ENCODE measurements at regions not wholly inside any gene's neighbourhood (a gene's known extent, or its start where the extent isn't known, plus 50 kb on each side); places are given as distances from the start of the nearest gene placed in this dataset.

DNA sequence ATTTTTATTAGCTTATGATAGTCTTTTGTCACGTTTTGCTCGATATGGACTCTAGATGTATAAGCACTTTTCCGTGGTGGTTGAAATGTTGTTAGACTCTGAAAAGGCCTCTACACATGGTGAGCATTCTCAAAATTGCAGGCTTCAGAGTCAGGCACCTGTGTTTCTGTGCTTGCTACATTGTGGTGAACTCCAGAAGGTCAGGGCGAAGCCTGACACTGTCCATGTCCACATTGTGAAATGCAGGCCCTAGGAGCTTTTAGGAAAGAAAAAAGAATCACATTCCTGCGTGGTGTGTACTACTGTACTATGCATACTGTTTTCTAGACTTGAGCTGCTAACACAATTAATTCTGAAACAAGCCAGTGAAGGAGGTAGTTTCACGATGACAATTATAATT is 86.3 kb downstream of the HS3ST1 start:
- no peak for DNase-seq

DNA sequence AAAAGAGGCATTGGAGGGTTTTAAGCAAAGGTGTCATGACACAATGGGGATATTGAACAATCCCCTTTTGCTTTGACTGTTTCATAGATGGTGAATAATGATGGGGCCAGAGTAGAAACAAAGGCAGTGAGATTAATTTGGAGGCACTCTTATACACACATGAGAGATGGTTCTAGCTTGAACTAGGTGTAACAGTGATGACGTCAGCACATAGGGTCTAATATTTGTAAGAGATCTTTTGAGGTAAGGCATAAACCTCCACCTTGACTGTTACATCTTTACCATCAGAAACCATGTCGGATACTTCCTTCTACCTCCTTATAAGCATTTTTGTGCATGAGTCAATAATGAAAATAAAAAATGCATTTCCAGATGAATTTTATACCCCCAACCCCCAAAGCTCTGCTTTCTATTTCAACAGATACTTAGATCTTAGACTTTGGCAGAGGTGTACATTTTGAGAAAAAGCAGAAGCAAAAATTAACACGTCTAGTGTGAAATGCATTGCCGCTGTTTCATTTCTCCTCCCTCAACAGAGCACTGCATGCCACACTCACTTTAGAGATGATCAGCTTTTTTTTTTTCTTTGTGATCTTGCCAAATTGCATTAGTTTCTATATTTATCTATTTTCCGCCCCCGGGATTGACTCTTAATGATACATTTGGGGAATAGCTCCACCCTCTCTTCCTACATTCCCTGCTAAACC is 87.2 kb downstream of the HS3ST1 start:
- no peak for DNase-seq

DNA sequence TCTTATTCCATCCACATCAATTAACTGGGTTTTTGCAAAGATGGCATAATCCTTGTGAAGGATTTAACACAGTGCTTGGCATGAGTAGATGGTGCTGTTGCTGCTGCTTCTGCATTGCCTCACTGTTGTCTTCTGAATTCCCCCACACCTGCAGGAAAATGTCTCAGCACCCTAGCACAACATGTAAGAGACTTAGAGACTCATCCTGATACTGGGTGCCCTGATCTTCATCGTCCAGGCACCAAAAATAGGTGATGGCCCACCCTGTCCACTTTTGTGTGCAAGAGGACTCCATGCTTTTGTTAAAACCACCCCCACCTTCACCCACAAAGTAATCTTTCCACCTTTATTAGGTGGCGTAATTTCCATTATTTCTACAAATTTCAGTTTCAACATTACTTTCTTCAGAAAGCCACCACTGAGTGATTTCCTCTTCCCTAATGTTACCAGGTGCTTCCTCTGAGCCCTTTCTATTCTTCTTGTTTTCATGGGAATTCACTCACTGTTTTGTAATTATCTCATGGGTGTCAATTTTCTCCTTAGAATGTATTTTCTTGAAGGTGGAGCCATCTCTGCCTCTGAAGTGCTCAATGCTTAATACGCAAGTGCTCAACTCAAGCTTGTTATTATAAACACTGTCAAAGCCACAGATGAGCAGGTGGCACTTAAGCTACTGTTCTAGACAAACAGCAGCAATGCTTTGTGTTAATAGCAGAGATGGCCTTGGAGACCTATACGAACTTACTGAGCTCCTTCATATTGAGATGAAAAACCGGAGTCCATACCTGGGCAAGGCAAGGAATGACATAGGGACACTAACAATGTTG is 89.5 kb downstream of the HS3ST1 start:
- DNase-seq = no peak

DNA sequence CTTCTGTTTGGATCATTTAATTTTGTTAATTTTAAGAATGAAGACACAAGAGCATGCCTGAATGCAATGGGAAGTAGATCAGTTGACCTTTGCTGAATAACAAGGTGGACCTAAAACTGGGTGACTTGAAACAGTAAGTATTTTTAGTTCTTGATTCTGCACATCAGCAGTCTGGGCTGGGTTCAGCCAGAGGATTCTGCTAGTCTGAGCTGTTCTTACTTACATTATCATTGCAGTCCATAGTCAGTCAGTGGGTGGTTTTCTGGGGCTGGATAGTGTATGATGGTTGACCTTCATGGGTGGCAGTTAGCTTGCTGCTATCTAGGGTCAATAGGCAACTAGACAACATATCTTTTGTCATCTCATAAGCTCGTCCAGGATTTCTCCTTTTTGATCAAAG is 91.4 kb downstream of the HS3ST1 start:
- no peak for DNase-seq

DNA sequence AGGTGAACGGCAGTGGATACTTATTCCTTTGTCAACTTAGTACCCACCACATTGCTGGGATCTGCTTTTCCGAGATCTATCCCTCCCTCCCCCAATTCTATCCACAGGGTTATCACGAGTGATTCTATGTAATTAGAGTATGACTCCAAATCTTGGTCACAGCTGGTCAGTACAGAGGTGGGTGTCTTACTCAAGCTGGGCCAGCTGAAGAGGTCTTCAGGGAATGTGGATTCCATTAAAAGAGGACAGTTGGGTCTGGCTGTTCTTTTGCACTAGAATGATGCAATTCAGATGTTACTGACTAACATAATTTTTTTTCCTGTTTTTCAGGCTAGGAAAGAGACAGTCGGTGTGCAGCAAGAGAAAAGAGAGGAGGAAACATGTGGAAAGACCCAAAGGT is 92.3 kb downstream of the HS3ST1 start:
- no peak for DNase-seq

DNA sequence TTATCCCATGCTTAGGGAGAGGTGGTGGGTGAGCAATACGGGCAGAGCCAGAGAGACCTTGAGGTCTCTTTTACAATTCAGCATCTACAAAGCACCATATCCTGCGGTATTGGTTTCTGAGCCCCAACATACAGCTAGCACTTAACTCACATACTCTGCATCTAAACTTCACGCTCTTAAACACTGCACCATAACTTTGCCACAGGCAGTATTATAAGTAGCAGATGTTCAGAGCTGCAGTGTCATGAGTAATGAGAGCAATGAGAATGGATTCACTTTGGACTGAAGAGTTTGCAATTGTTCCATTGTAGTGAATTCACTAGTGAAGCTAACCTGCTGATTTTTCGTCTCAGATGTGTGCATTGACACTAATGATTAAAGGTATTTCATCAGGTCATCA is 93.8 kb downstream of the HS3ST1 start:
- DNase-seq = no peak

DNA sequence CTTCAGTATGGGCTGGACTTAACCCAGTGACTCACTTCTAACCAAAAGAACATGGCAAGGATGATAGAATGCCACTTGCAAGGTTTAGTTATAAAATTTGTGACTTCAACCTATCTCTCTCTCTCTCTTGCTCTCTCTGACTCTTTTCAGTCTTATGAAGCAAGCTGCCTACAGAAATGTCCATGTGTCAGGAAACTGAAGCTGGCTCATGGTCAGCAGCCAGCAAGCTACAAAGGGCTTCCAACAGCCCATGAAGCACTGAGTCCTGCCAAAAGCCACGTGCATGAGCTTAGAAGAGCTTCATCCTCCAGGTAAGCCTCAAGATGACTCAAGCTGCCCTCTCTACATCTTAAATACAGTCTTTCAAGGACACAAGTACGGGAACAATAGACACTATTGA is 100.3 kb downstream of the HS3ST1 start:
- DNase-seq = no peak

DNA sequence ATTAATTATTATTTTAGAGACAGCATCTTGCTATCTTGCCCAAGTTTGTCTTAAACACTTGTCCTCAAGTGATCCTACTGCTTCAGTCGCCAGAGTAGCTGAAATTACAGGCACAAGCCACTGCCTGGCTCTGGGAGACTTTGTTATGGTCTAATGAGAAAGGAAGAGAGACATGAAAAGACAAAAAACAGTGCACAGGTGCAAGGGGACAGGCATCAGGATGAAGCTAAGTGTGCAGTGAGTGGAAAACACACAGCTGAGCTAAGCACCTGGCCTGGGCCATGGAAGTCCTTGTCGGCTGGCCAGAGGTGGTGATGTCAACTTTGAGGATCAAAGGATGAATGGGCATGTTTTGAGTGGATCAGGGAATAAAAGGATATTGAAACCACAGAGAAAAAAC is 102.7 kb downstream of the HS3ST1 start:
- DNase-seq = no peak

DNA sequence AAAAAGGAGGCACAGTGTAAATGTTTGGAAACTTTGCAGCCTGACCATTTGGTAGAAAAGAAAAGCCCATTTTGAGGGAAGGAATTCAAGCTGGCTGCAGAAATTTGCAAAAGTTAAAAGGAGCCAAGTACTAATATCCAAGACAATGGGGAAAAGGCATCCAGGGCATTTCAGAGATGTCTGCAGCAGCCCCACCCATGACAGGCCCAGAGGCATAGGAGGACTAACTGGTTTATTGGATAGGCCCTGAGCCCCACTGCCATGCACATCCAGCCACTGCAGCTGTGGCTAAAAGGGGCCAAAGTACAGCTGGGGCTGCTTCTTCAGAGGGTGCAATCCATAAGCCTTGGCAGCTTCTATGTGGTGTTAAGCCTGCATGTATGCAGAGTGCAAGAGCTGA is 104.9 kb downstream of the HS3ST1 start:
- no peak for DNase-seq

DNA sequence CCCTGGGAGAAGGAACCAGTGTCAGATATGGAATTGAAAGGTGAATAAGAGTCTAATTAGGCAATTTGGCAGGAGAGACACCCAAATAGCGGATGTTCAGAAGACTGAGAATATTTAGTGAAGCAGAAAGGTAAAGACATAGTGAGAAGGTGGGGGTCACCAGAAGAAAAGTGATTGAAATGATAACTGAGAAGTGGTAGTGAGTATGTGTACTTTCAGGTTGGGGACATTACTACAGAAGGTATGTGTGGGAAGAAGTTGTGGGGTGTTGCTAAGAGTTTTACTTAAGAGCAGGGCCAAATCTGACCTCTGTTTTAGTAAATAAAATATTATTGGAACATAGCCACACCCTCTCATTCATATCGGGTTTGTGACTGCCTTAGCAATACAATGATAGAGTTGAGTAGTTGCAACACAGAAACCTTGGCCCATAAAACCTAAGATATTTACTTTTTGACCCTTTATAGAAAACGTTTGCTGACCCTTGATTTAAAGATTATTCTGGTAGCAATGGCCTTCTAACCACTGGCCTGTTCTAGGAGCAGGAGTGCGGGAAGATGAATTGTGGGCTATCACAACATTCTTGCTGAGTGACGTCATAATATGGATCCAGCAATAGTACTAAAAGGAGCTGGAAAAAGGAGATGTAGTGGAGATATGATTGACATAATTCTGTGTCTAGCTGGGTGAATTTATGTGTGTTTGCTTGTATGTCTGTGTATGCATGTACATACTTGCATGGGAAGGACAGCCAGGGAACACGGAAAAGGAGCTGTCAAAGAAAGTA is 115.3 kb downstream of the HS3ST1 start:
- no peak for DNase-seq

DNA sequence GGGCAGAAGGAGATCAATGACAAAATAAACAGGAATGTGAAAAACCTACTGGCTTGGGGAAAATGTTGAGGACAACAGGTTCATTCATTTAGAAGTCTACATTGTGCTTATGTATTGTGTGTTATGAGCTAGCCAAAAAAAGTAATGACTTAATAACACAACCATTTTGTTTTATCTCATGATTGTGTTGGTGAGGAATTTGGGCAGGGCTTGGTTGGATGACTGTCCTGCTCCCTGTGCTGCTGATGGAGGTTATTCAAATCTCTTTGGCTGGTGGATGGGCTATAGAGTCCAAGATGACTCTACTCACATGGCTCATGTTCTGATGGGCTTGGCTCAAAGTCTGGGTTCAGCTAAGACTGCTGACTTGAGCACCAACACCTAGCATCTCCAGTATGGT is 116.3 kb downstream of the HS3ST1 start:
- DNase-seq = no peak

DNA sequence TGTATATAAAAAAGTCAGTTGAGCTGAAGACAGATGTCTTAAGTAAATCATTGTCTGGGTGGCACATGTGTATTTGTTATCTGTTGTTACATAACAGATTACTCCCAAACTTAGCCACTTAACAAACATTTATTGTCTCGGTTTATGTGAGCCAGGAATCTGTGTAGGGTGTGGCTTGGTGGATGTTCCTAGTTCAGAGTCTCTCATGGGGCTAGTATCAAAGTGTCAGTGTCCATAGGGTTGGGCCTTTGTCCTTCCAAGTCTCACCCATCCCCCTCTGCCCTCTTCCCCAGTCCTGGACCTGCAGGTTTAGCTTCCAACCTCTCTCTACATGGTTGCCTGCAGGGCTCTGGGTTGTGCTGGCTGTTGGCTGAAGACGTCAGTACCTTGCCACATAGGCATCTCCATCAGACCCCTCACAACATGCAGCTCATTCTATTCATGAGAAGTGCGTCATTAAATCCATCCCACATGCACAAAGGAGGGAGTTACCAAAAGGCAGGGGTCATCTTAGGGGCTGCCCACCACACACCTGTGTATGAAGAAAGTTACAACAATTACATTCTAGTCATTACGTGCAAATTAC is 127.5 kb downstream of the HS3ST1 start:
- DNase-seq = no peak

DNA sequence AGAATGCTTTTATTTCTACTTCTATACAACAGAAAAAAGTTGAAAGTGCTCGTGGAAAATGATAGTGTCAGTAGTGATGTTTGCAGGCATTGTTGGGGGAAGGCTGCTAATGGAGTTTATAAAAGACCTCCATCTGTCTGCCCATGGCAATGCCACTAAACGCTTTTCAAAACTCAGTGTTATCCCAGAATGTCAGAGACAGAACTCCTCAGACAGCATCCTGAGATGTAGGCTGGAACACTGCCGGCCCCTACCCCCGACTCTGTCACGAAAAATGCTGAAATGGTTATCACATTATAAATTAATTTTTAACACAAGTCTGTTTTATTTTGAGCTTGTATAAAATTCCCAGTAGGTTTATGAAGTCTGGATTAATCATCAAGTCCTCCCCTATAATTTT is 128.9 kb downstream of the HS3ST1 start:
- DNase-seq = no peak

DNA sequence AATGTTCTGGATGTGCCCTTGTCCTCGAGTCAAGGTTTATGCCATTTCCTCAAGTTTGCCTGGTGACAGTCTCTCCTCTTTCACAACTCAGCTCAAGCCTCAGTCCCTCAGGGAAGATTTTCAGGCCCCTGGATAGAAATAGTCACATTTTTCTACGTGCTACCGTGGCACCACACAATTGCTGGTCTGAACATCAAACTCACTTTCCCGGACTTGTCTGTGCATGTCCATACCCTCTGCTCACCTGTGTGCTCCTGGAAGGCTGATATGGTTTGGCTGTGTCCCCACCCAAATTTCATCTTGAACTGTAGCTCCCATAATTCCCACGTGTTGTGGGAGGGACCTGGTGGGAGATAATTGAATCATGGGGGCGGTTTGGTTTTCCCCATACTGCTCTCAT is 129.7 kb downstream of the HS3ST1 start:
- DNase-seq = no peak

DNA sequence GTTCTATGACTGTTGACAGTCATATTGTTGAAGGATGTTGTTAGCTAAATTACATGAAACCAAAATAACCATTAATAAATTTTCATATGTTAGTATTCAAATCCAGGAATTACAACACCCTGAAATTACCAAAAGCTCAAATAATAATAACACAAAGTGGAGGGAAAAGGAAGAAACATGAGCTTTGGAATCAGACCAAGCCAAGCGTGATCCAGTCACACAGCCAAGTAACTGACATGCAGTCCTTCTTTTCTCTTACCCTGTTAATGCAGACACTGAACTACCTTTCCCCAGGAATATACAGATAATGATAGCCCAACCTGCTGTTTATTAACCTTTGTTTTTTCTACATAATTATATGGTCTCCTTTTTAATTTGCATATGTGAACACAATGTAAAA is 130.2 kb downstream of the HS3ST1 start:
- no peak for DNase-seq

DNA sequence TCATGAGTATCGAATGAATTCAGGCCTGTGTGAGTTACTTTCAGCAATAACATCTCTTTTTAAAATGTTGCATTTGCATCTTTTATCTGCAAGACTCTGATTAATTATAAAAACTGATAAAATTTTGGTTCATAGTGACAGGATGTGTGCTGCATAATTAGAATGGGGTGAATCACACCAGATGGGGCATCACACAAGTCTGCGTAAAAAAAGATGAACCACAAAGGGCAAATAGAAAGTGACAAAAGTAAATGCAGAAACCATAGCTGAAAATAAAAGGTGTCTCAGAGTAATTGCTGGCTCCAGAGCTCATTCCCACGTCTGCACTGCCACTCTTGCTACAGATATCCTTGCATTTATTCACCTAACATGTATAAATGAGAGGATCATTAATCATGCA is 131.1 kb downstream of the HS3ST1 start:
- peak in 1 of 56 donors; percentile 1 for DNase-seq

DNA sequence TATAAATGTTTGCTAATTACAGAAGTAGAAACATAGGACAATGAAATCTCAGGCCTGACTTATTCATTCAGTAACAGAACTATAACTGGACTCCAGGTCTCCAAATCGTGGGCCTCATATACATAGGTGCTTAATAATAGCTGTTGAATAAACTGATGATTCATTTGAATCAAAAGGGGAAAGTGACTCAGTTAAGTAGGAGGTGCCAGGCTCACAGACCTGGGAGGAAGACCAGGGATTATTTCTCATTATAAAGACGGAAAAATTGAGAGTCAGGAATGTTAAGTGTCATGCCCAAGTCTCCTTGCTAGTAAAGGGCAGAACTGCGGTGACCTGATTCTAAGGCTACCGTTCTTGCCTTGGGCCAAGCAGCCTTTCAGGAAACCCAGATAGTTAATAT is 131.5 kb downstream of the HS3ST1 start:
- DNase-seq = peak in 4 of 56 donors; percentile 2 to 19 (median 6)

DNA sequence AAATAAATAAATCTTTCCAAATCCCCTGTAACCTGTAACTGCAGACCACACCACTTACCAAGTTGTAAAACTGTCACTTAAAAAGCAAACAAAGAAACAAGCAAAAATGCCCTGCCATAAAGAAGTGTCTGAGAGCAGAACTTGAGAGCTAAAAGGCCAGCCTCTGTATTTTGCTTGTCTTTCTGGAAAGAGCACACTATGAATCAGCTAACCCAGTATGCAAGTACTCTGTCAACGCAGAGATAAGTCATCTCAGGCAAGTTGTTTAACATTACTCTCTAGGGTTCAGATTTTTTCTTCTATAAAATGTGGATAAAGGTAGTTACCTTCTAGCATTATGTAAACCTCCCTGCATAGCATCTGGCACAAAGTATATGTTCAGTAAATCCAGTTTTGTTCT is 134.8 kb downstream of the HS3ST1 start:
- DNase-seq = no peak

DNA sequence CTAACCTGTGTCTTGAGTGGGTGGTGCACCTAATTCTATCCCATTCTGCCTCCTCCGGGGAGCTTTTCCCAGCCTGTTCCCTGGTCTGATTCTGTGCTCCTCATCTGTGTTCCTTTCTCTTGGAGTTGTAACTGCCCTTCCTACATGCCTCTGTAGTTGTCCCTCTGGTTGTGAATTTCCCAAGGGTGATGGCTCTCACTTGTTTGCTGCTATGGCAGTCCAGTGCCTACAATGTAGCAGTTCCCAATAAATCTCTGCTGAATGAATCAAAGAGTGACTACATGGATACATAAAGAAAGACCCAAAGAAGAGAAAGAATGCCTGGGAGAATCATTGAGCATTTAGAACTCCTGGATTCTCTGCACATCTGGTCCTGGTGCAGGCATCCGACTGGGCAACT is 141.6 kb downstream of the HS3ST1 start:
- DNase-seq = no peak

DNA sequence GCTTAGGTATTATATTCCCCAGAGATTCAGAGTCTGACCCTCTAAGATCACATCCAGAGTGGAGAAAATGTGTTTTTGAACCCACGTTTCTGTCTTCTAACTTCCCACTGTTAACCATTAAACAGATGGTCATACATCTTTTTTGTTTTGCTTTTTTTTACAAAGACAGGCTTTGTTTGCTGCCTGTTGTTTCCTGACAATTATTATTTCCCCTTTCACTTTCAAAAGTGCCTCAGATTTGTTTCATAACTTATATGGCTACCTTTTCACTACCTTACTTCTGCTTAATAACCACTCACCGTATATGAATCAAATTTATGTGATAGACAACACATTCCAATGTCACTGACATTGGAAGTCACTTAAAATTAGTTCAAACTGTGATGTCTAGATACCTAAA is 142.2 kb downstream of the HS3ST1 start:
- no peak for DNase-seq

DNA sequence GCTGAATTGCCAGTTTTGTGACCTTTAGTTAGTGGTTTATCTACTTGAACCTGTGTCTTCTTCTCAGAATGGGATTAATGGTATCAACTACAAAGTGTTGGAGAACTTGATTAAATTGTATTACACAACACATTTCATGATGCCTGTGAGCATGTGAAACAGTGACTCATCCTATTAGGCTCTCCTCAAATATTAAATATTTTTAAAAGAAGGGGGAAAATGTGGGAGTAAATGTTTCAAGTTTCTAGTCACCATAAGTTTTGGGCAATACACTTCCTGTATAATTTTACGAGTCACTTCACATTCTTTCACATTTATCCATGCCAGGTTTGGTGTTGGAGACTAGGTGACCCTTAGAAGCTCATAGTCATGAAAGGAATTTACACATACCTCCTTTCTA is 147.0 kb downstream of the HS3ST1 start:
- no peak for DNase-seq

DNA sequence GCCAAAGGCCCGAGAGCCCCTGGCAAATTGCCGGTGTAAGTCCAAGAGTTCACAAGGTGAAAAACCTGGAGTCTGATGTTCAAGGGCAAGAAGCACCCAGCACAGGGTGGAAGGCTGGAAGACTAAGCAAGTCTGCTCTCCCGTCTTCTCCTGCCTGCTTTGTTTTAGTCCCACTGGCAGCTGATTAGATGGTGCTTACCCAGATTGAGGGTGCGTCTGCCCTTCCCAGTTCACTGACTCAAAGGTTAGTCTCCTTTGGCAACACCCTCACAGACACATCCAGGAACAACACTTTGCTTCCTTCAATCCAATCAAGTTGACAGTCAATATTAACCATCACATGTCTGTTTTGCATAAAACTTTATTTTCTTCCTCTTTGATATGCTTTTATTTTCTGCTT is 157.4 kb downstream of the HS3ST1 start:
- DNase-seq = no peak
